Putamen (tissue), 1 donor: ENCODE measurements at regions not wholly inside any gene's neighbourhood (a gene's known extent, or its start where the extent isn't known, plus 50 kb on each side); places are given as distances from the start of the nearest gene placed in this dataset.

ENCODE experiments used
- DNase-seq: peaks from one replicate; pipeline ENCODE4 v3.0.0-alpha.2; 2016; ENCODE audit warnings: low spot score

DNA sequence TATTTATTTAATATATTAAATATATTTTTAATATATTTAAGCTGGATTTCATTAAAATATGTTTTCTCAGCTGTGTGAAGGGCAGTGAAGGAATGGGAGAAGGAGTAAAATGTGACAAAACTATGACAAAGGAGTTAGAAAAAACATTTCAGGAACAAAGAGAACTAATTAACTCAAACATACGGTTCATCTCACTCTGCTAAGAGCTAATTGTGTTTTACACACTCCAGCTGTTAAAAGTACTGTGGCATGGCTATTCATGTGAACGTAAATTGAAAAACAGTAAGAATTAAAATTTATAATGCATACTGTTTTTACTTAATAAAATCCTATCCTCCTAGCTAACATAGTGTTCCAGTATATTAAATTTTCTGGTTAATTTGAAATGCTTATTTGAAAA is 262.5 kb upstream of the GNAI1 start:
- no peak for DNase-seq

DNA sequence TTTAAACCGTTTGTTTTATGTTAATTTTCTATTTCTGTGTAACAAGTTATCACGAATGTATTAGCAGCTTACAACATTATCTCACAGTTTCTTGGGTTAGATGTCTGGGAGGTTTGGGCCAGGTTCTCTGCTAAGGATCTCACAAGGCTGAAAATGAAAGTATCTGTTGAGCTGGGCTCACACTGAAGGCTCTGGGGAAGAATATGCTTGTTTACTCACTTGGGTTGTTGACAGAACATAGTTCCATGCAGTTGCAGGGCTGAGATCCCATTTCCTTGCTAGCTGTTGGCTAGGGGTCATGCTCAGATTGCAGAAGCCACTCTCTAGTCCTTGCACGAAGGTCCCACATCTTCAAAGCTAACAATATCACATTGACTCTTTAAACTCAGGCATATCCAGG is 266.6 kb upstream of the GNAI1 start:
- DNase-seq, result no peak

DNA sequence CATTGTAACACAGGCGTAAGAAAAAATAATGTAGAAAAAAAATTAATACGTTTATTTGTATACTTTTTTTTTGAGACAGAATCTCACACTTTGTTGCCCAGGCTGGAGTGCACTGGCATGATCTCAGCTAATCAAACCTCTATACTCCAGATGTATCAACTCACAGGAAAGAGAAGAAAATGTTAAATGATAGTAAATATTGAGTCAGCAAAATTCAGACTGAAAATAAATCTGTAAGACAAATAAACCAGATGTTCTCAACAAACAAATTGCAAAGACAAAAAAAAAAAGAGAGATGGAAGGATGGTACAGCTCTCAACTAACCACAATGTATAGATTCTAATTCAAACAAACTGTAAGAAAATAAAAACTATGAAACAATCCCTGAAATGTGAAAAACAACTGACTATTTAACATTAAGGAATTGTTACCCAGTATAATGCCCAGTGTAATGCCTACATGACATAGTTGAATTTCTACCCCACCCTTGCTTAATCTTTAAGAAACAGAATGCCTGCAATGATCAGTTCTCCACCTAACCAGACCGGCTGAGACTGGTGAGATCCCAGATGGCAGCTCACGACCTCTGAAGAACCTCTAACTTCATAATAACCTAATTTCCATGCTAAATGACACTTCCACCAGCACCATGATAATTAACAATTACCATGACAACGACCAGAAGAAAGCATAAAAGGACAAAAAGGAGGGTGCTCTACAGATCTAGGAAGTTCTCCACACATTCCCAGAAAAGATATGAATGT is 272.0 kb upstream of the GNAI1 start:
- no peak for DNase-seq

DNA sequence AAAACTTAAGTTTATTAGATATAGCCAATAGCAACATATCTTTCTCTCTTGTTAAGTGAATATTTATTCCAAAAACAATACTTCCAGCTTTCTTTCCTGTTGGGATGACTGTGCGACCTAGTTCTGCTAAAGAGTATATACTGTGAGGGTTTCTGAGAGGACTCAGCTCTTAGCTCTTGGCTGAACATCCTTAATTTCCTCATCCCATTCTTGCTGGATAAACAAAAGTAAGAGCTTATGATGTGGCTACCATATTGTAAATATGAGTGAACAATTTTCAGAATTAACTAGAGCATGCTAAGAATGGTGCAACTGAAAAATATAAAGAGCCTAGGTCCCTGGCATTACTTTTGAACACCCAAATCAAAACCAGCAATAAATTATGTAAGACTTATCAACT is 279.5 kb upstream of the GNAI1 start:
- no peak for DNase-seq

DNA sequence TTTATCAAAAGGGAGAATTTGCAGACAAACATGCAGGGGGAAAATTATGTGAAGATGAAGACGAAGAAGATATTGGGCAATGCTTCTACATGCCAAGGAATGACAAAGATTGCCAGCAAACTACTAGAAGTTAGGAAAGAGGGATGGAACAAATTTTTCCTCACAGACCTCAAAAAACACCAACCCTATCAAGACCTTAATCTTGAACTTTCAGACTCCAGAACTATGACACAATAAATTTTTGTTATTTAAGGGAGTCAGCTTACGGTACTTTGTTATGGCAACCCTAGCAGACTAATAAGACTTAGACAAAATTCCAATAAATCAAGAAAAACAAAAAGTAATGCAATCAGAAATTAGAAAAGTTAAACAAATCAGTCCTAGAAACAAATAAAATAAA is 280.0 kb upstream of the GNAI1 start:
- DNase-seq, result no peak

DNA sequence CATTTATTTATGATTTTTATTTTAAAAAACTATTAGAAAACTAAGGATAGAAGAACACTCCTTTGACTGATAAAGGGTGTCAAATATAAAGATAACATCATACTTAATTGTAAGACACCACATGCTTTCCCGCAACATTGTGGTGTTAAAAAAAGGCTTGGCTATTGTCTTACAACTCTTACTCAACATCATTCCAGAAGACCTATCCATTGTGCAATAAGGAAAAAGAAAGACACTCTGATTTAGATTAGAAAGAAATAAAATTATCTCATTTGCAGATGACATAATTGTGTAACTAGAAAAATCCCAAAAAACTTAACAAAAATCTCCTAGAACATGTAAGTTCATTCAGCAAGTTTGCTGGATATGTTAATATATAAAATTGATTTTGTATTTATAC is 296.7 kb upstream of the GNAI1 start:
- DNase-seq, result no peak

DNA sequence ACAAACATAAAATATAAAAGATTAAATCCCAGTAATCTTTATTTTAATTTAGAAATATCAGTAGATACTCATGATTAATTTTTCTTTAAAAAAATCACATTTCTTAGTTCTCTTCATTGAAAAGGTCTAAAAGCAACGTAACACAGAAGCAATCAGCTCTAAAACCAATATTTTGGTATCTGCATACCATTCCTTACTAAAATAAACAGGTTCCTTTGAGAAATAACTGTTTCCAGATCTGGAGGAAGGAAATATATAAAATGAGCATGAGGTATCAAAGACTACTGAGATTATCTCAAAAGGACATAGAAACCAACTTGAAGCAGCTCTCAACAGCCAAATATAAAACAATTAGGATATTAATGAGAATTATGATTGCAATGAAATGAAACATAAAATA is 301.0 kb upstream of the GNAI1 start:
- no peak for DNase-seq

DNA sequence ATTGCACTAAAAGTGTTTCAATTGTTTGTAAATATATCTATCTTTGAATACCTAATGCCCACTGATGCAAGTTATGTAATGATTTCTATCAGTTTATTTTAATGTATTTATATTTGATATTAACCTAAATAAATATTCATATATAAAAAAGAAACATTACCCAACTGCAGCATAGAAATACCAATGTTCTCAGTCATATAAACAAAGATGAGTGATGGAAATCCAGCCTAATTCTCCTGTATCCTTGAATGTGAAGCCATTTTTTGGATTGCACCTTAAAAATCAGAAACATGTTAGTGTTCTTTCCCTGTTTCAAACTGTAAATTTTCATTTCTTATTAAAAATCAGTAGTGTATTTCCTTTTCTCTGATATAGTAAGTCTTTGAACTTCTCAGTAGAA is 305.8 kb upstream of the GNAI1 start:
- DNase-seq, result no peak

DNA sequence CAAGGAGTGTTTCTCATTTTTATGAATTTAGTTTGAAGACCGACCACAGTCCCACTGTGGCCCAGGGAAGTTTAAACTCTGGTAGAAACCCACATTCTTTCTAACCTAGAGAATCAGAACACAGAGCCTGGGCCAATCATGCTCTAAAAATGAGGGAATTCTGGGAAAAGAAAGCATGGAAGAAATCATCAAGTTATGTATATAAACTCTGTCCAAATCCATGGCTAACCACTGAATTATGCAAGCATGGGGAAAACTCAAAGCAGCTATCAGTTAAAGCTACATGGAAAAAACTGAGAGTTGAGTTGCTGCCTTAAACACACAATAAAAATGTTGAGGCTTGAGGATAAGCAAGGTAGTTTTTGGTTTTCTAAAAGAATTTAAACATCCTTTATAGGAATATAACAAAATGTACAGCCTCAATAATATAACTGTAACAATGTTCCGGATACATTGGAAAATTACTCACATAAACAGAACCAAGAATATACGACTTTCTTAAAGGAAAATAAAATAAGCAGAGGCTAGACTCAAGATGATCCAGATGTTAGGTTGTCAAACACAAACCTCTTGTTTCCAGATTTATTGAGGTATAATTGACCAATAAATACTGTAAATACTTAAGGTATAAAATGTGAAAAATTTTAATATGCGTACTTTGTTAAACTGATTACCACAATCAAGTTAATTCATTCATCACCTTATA is 311.2 kb upstream of the GNAI1 start:
- DNase-seq, result no peak

DNA sequence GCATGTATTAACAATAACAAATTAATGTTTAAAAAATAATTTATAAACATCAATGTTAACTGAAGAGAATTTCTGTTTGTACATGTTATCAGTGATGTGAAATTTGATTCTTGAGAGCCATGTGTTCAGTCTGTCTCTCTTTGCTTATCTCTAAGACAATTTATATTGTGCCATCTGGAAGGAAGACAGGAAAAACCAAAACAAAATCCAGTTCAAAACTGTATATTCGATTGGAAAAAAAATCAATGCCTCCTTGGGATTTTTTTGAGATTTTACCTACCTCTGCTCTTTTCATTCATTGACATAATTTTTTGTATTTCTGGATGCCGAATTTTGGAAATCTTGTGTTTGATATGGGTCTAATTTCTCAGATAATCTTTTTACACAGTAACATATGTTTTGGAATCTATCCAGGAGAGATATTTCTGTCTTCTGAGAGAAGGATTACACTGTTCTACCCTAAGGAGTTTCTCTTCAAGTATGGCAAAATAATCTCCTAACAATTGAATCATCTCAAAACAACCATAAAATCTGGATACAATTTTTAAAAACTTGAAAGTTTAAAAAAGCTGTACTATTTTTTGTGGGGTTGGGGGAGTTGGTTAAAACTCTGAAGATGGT is 311.9 kb upstream of the GNAI1 start:
- DNase-seq, result no peak

DNA sequence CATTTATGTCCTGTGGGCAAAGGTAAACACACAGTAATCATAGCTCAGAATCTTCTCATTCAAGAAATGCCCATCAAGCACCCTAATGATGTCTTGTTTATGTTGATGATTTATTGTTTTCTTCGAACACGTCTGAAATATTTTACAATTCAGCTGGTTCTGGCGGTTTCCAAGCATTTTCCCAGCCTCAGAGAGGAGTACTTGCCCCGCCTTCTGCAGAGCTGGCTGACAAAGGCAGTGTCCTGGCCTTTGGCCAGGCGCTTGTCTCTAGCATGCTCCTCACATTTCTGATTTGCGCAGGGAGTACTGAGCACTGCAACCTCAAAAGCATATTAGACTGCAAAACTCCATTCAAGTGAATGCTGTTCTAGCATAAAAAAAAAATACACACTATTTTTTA is 314.2 kb upstream of the GNAI1 start:
- peak; percentile 21 for DNase-seq

DNA sequence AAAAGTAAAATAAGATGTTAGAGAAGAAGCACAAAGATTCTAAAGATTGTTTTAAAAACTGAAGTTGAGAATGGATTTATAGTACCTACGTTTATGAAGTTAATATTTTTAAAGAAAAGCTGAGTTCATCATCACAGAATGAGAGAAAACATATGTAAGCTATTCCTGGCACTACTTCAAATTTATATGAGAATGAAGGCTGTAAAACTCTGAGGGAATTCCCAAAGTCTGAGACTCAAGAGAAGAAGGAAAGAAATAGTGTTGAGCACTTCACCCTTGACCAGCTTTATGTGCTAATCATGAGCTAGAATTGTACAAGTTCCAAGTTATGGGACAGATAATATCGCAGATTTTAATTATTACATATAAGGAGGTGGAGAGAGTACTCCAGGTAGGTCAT is 323.7 kb upstream of the GNAI1 start:
- DNase-seq, result no peak

DNA sequence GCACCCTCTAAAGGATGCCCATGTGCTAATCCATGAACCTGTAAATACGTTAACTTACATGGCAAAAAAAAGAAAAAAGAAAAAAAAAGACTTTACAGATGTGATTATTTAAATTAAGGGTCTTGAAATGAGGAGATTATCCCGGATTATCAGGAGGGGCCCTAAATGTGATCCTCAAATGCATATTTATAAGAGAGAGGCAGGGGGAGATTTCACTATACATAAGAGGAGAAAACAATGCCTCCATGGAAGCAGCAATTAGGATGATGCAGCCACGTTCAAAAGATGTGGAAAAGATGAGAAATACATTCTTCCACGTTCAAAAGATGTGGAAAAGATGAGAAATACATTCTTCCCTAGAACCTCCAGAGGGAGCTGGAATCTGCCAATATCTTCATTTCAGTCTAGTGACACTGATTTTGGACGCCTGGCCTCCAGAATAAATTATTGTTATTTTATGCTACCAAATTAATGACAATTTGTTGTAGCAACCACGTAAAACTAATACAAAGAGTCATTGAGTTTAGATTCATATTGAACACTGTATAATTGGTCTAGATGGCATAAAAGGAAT is 328.4 kb upstream of the GNAI1 start:
- DNase-seq, result no peak

DNA sequence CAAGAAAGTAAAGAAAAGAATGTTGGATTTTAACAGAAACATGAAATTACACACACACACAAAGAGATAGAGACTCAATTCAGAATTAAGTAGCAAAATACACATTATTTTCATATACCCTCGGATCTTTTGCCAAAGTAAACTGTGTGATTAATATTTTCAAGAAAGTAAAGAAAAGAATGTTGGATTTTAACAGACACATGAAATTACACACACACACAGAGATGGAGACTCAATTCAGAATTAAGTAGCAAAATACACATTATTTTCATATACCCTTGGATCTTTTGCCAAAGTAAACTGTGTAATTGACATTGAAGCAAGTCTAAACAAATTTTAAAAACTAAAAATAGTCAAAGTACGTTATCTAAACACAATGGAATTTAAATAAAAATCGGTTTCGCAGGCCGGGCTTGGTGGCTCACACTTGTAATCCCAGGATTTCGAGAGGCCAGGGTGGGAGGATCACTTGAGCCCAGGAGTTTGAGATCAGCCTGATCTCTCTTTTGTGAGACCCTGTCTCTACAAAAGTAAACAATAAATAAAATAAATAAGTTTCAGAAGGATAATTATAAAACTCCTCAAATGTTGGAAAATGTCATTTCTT is 337.3 kb upstream of the MAGI2 start:
- DNase-seq, result no peak

DNA sequence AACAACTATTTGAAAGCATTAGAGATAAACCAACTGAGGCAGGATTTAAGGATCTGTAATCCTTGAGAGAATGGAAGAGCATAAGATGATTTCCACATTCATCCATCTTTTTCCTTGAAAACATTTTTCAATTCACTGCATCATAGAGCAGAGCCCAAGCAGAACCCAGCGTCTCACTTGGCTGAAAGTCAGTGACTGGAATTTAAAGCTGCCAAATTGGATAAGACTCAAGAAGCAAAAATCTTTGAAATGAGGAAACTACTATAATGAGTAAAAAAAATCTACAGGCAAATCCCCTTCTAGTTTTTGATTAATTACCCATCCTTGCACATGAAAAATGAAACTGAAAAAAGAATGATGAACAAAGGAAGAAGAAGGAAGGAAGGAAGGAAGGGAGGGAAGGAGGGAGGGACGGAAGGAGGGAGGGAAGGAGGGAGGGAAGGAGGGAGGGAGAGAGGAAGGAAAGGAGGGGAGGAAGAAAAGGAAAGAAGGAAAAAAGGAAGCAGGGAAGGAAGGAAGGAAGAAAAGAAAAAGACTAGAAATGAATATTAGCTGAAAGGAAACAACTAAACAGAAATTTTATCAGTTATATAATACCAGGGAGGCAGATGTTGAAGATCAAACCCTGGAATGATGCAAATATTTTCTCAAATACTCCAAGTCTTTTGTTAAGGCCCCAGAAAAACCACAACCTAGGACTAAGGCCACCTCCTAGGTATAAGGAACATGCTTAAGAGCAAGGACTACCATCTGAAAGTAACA is 336.3 kb upstream of the MAGI2 start:
- DNase-seq, result no peak

DNA sequence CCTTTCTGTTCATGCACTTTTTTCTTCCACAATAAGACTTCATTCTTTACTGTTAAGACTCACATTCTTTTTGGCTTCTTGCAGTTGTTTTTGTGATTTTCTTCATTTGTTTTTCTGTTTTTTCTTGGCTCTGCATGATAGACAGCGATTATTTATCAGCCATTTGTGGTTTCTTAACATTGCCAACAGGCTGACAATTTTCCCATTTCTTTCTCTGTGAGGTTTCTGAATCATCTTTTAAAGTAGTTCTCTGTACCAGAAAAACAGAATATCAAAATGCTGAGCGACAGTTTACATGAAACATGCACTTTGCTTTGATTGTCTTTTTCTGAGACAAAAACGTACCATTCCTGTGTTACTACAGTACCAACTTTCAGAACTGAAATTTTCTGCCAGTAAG is 334.2 kb upstream of the MAGI2 start:
- no peak for DNase-seq

DNA sequence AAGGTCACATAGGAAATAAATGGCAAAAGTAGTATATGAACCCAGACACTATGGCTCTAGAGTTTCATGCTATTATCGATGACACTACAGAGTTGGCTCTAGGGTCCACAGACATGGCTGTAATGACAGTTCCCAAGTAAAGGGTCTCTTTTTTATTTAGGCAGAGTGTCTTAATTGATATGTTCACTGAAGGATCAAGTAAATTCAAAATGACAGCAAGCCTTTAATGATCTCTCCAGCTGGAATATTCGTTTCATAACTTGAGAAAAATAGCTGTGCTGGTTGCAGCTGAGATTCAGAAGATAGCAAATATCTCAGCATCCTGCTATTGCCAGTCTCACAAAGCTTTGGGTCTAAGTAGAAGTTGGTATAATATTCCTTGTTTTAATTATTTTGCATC is 333.6 kb upstream of the MAGI2 start:
- no peak for DNase-seq

DNA sequence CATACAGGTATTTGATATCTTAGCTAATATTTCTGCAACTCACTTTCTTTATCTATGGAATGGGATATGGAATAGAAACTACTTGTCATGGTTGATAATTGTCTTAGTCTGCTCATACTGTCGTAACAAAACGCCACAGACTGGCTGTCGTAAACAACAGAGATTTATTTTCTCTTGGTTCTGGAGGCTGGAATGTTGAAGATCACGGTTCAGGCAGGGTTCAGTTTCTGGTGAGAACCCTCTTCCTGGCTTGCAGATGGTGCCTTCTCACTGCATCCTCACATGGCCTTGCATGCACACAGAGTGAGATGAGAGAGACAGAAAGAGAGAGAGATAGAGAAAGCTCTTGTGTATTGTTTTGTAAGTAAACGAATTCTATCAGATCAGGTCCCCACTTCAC is 332.7 kb upstream of the MAGI2 start:
- no peak for DNase-seq

DNA sequence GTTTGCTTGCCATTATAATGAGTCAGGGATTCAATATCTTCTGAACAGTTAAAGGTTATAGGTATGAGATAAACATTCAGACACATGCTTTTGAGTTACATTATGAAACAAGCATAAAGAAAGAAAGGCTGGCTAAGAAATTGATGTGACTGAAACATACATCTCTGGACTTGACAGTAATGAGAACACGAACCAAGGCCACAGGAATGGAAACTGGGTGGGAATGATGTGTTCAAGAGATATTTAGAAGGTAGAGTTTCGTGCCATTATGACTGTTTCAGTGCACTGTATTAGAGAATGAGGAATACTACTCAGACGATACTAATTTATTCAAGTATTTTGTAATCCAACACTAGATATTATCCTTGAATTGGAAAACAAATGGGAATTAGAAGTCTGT is 332.1 kb upstream of the MAGI2 start:
- no peak for DNase-seq

DNA sequence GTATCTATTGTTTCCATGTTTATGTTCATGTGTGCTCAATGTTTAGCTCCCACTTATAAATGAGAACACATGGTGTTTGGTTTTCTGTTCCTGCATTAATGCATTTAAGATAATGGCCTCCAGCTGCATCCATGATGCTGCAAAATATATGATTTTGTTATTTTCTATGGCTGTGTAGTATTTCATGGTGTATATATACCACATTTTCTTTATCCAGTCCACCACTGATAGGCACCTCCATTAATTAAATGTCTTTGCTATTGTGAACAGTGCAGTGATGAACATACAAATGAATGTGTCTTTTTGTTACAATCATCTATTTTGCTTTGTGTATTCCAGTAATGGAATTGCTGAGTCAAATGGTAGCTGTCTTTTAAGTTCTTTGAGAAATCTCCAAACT is 329.4 kb upstream of the MAGI2 start:
- no peak for DNase-seq

DNA sequence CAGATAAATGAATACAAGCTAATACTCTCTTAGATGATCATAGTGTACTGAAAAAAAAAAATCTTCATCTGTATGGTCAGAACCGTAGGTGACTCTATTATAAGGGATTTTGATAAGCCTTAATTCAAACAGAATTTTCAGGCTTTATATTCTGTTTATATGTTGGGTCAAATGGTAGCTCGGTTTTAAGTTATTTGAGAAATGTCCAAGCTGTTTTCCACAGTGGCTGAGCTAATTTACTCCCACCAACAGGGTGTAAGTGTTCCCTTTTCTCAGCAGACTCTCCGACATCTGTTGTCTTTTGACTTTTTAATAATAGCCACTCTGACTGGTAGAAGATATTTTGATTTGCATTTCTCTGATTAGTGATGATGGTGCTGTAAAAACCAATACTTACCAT is 328.8 kb upstream of the MAGI2 start:
- no peak for DNase-seq

DNA sequence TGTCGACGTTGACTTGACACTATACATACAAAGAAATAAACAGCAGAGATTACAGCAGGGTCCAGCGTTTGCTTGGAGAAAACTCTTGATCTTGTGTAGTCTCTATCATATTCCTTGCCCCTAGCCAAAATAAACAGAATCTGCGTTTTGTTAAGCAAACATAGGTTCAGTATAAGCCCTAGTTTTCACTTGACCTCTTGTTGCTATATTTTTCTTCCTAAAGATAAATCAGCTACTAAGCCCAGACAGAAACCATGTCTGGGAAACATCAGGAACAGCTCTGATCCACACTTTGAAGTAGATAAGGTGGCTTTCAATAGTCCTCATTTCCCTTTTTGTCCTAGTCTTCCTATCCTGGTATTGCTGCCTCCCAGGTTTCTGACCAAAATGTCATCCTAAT is 328.2 kb upstream of the MAGI2 start:
- DNase-seq, result no peak
